Epithelial cell of proximal tubule (primary cell): ENCODE measurements at regions not wholly inside any gene's neighbourhood (a gene's known extent, or its start where the extent isn't known, plus 50 kb on each side); places are given as distances from the start of the nearest gene placed in this dataset.

ENCODE experiments used
- DNase-seq: peaks from one replicate; pipeline ENCODE4 v3.0.0-alpha.2; 2011; ENCODE audit warnings: low read depth
- H3K4me3 ChIP-seq: 2 replicates; pipeline ENCODE4 v1.5.1; 2011; ENCODE audit warnings: low read depth, mild to moderate bottlenecking, low read length
- CTCF ChIP-seq: conservative IDR thresholded peaks from 2 replicates; pipeline ENCODE4 v1.5.1; 2012; ENCODE audit warnings: low read depth, mild to moderate bottlenecking, low read length

GRCh38 chr18:56257205-56257604 is 381.2 kb downstream of the TXNL1 start:
- no peak for TF ChIP-seq CTCF
- H3K4me3 ChIP-seq, result no peak overlapping the region
- DNase-seq, result no peak

GRCh38 chr18:56256659-56257058 is 381.7 kb downstream of the TXNL1 start:
- TF ChIP-seq CTCF, result no peak
- DNase-seq, result no peak
- H3K4me3 ChIP-seq, result no peak overlapping the region

- H3K4me3 ChIP-seq, result no peak overlapping the region
- TF ChIP-seq CTCF, result no peak
- no peak for DNase-seq
Observed at GRCh38 chr18:56255381-56255780, 383.0 kb downstream of the TXNL1 start.

- no peak for TF ChIP-seq CTCF
- H3K4me3 ChIP-seq, result no peak overlapping the region
- no peak for DNase-seq
Observed at GRCh38 chr18:56252456-56252855, 385.9 kb downstream of the TXNL1 start.

GRCh38 chr18:56248610-56249235 is 389.7 kb downstream of the TXNL1 start:
- TF ChIP-seq CTCF, result no peak
- DNase-seq, result no peak
- no peak overlapping the region for H3K4me3 ChIP-seq

GRCh38 chr18:56246916-56247315 is 391.5 kb downstream of the TXNL1 start:
- H3K4me3 ChIP-seq, result no peak overlapping the region
- no peak for TF ChIP-seq CTCF
- no peak for DNase-seq

GRCh38 chr18:56245866-56246580 is 392.4 kb downstream of the TXNL1 start:
- TF ChIP-seq CTCF, result no peak
- no peak for DNase-seq

More at GRCh38 chr18:56245866-56246580, 392.4 kb downstream of the TXNL1 start:
- H3K4me3 ChIP-seq, result no peak overlapping the region
